Stimulated activated CD4-positive, alpha-beta T cell treated with anti-CD3 and anti-CD28 coated beads, Interleukin-15, amount 100 ng/mL, for 48 hours (primary cell): ENCODE measurements at regions not wholly inside any gene's neighbourhood (a gene's known extent, or its start where the extent isn't known, plus 50 kb on each side); places are given as distances from the start of the nearest gene placed in this dataset.

Experiments used
- DNase-seq, 2 donors: peaks; one replicate each; pipeline ENCODE4 v3.0.0-alpha.2; 2020; ENCODE audit warnings: low read depth in 2 of 2

GRCh38 chr7:46544396-46545008 is 623.4 kb upstream of the IGFBP3 start:
- DNase-seq, result no peak

GRCh38 chr7:46542076-46542475 is 621.0 kb upstream of the IGFBP3 start:
- DNase-seq, result no peak

GRCh38 chr7:46539892-46540483 is 618.9 kb upstream of the IGFBP3 start:
- no peak for DNase-seq

- no peak for DNase-seq
Measured at GRCh38 chr7:46537191-46537905, 616.3 kb upstream of the IGFBP3 start.

- DNase-seq, result no peak
Measured at GRCh38 chr7:46534664-46535588, 613.9 kb upstream of the IGFBP3 start.

GRCh38 chr7:46533946-46534345 is 612.9 kb upstream of the IGFBP3 start:
- no peak for DNase-seq

- DNase-seq, result no peak
Measured at GRCh38 chr7:46532571-46532970, 611.5 kb upstream of the IGFBP3 start.

- no peak for DNase-seq
Measured at GRCh38 chr7:46530081-46530750, 609.1 kb upstream of the IGFBP3 start.

GRCh38 chr7:46527360-46527759 is 606.3 kb upstream of the IGFBP3 start:
- no peak for DNase-seq

- DNase-seq, result no peak
Measured at GRCh38 chr7:46525876-46526275, 604.8 kb upstream of the IGFBP3 start.

- no peak for DNase-seq
Measured at GRCh38 chr7:46524350-46524749, 603.3 kb upstream of the IGFBP3 start.

GRCh38 chr7:46522354-46522906 is 601.4 kb upstream of the IGFBP3 start:
- DNase-seq, result no peak

GRCh38 chr7:46518713-46519112 is 597.6 kb upstream of the IGFBP3 start:
- DNase-seq, result no peak

GRCh38 chr7:46515844-46516590 is 594.9 kb upstream of the IGFBP3 start:
- no peak for DNase-seq

- no peak for DNase-seq
Measured at GRCh38 chr7:46513447-46513848, 592.4 kb upstream of the IGFBP3 start.

GRCh38 chr7:46512891-46513413 is 591.9 kb upstream of the IGFBP3 start:
- no peak for DNase-seq

GRCh38 chr7:46511442-46512215 is 590.6 kb upstream of the IGFBP3 start:
- no peak for DNase-seq

GRCh38 chr7:46508583-46508982 is 587.5 kb upstream of the IGFBP3 start:
- DNase-seq, result no peak

- DNase-seq, result no peak
Measured at GRCh38 chr7:46507560-46507959, 586.5 kb upstream of the IGFBP3 start.

- DNase-seq, result no peak
Measured at GRCh38 chr7:46494441-46494840, 573.4 kb upstream of the IGFBP3 start.
